ENCODE measurements at regions not wholly inside any gene's neighbourhood (a gene's known extent, or its start where the extent isn't known, plus 50 kb on each side); places are given as distances from the start of the nearest gene placed in this dataset.

DNA sequence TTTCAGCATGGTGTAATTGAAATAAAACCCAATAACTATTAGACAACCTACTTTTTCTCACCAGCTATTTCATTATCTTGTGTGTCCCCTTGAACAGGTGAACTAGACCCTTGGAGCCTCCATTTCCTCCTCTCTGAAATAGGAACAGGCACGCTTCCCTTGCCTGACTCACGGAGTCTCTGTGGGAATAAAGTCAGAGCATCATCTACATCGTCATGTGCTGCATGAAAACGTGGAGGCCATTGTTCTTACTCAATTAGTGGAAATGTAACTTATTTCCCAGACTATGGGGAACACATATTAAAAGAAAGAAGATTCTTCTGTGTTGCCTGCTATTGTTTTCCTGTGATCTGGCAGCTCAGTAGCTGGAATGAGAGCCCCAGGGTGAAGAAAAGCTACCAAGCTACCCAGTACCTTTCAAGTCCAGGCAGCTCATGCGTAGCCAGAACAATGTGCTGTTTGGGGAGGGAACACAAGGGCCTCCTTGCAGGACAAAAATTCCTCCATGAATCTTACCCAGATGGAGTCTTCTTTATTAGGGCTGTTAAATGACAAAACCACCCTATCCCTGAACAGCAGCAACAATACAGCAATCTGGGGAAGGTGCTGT, 59.8 kb downstream of the SOX11 start:
- no peak for DNase-seq (ENCODE audit: low read depth)
- TF ChIP-seq, protein P1, sequence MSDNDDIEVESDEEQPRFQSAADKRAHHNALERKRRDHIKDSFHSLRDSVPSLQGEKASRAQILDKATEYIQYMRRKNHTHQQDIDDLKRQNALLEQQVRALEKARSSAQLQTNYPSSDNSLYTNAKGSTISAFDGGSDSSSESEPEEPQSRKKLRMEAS (IDR thresholded peaks at IDR 0.05; ENCODE audit: low read depth, low read length), result no peak
- TF ChIP-seq, protein P2, sequence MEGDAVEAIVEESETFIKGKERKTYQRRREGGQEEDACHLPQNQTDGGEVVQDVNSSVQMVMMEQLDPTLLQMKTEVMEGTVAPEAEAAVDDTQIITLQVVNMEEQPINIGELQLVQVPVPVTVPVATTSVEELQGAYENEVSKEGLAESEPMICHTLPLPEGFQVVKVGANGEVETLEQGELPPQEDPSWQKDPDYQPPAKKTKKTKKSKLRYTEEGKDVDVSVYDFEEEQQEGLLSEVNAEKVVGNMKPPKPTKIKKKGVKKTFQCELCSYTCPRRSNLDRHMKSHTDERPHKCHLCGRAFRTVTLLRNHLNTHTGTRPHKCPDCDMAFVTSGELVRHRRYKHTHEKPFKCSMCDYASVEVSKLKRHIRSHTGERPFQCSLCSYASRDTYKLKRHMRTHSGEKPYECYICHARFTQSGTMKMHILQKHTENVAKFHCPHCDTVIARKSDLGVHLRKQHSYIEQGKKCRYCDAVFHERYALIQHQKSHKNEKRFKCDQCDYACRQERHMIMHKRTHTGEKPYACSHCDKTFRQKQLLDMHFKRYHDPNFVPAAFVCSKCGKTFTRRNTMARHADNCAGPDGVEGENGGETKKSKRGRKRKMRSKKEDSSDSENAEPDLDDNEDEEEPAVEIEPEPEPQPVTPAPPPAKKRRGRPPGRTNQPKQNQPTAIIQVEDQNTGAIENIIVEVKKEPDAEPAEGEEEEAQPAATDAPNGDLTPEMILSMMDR (IDR thresholded peaks at IDR 0.05; ENCODE audit: low read depth, low read length), result no peak
- TF ChIP-seq POLR2A (IDR thresholded peaks at IDR 0.05; ENCODE audit: extremely low read depth, insufficient read length) (no peak), MYC (IDR thresholded peaks at IDR 0.05; ENCODE audit: low read depth, low read length) (no peak)
- no peak overlapping the region for H3K4me3 ChIP-seq (ENCODE audit: low read depth, low read length)

- DNase-seq (ENCODE audit: low read depth), result no peak
- no peak overlapping the region for H3K4me3 ChIP-seq (ENCODE audit: low read depth, low read length)
- TF ChIP-seq, protein P1 (IDR thresholded peaks at IDR 0.05; ENCODE audit: low read depth, low read length), result no peak
- no peak for TF ChIP-seq MYC (IDR thresholded peaks at IDR 0.05; ENCODE audit: low read depth, low read length)
- TF ChIP-seq, protein P2 (IDR thresholded peaks at IDR 0.05; ENCODE audit: low read depth, low read length), result no peak
- TF ChIP-seq POLR2A (IDR thresholded peaks at IDR 0.05; ENCODE audit: extremely low read depth, insufficient read length), result no peak
Observed at GRCh38 chr2:5756272-5756671, 64.1 kb downstream of the SOX11 start.

DNA sequence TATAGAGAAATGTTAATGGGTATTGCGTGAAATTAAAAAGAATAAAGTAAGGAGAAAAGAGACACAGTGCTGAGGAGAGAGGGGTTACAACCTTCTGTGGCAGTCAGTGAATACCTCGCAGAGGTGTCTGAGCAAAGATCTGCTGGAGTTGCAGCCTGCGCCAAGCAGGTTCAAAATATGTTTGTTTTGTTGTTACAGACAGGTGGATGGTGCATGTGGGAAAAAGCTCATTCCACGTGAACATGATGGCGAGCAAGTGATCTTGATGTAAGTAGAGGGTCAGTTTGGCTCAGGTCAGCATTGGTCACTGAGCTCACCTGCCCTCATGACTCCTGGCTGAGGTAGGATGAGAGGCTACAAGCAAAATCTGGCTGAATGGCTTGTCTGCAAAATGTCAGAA, 66.2 kb downstream of the SOX11 start:
- no peak overlapping the region for H3K4me3 ChIP-seq (ENCODE audit: low read depth, low read length)
- DNase-seq (ENCODE audit: low read depth), result no peak
- TF ChIP-seq, protein P1 (IDR thresholded peaks at IDR 0.05; ENCODE audit: low read depth, low read length), result no peak
- TF ChIP-seq MYC (IDR thresholded peaks at IDR 0.05; ENCODE audit: low read depth, low read length) (no peak), POLR2A (IDR thresholded peaks at IDR 0.05; ENCODE audit: extremely low read depth, insufficient read length) (no peak)
- TF ChIP-seq, protein P2 (IDR thresholded peaks at IDR 0.05; ENCODE audit: low read depth, low read length), result no peak

- DNase-seq (ENCODE audit: low read depth), result no peak
- no peak overlapping the region for H3K4me3 ChIP-seq (ENCODE audit: low read depth, low read length)
- TF ChIP-seq, protein P2 (IDR thresholded peaks at IDR 0.05; ENCODE audit: low read depth, low read length), result no peak
- TF ChIP-seq POLR2A (IDR thresholded peaks at IDR 0.05; ENCODE audit: extremely low read depth, insufficient read length) (no peak), MYC (IDR thresholded peaks at IDR 0.05; ENCODE audit: low read depth, low read length) (no peak)
- TF ChIP-seq, protein P1 (IDR thresholded peaks at IDR 0.05; ENCODE audit: low read depth, low read length), result no peak
Observed at GRCh38 chr2:5759949-5760348, 67.8 kb downstream of the SOX11 start.

GRCh38 chr2:5763531-5763930, 71.3 kb downstream of the SOX11 start:
- DNase-seq (ENCODE audit: low read depth), result no peak
- H3K4me3 ChIP-seq (ENCODE audit: low read depth, low read length), result no peak overlapping the region
- TF ChIP-seq, protein P2 (IDR thresholded peaks at IDR 0.05; ENCODE audit: low read depth, low read length), result no peak
- TF ChIP-seq, protein P1 (IDR thresholded peaks at IDR 0.05; ENCODE audit: low read depth, low read length), result no peak
- no peak for TF ChIP-seq POLR2A (IDR thresholded peaks at IDR 0.05; ENCODE audit: extremely low read depth, insufficient read length)
- no peak for TF ChIP-seq MYC (IDR thresholded peaks at IDR 0.05; ENCODE audit: low read depth, low read length)
